Kidney (tissue), 13 donors: ENCODE measurements at regions not wholly inside any gene's neighbourhood (a gene's known extent, or its start where the extent isn't known, plus 50 kb on each side); places are given as distances from the start of the nearest gene placed in this dataset.

Source experiments
- DNase-seq, 5 donors: peaks; one replicate each; pipeline ENCODE4 v3.0.0-alpha.2; 2013 to 2020
- FAIRE-seq: peaks from 2 replicates; lab custom pipeline; 2012; peaks lifted over from hg19 to GRCh38; lab: Jason Lieb, UNC
- H3K27ac ChIP-seq, 2 donors: one replicate each; pipeline ENCODE4 v1.7.0; 2013; ENCODE audit warnings: low read depth in 2 of 2, low read length in 2 of 2, inconsistent platforms in 1 of 2
- H3K27me3 ChIP-seq: one replicate; pipeline ENCODE4 v1.7.1; 2013; ENCODE audit warnings: low read length, inconsistent platforms; ENCODE audit not compliant: control insufficient read depth, insufficient read depth
- H3K36me3 ChIP-seq, 3 donors: one replicate each; pipeline versions ENCODE4 v1.7.0 to v1.7.1; 2013; ENCODE audit warnings: low read length in 3 of 3, control low read depth in 1 of 3, inconsistent platforms in 1 of 3; ENCODE audit not compliant: insufficient read depth in 3 of 3, control insufficient read depth in 2 of 3
- H3K4me1 ChIP-seq, 3 donors: one replicate each; pipeline versions ENCODE4 v1.7.0 to v1.7.1; 2013; ENCODE audit warnings: low read length in 3 of 3, inconsistent platforms in 1 of 3, low read depth in 1 of 3; ENCODE audit not compliant: control insufficient read depth in 2 of 3, insufficient read depth in 2 of 3
- H3K4me3 ChIP-seq, 3 donors: one replicate each; pipeline versions ENCODE4 v1.7.0 to v1.8.1; 2013; ENCODE audit warnings: low read length in 3 of 3, control low read depth in 1 of 3, inconsistent platforms in 1 of 3
- H3K9ac ChIP-seq, 3 donors: one replicate each; pipeline versions ENCODE4 v1.7.0 to v1.7.1; 2013; ENCODE audit warnings: low read length in 3 of 3, control low read depth in 1 of 3, inconsistent platforms in 1 of 3
- H3K9me3 ChIP-seq, 3 donors: one replicate each; pipeline versions ENCODE4 v1.7.0 to v1.7.1; 2013; ENCODE audit warnings: low read length in 3 of 3, control low read depth in 1 of 3, inconsistent platforms in 1 of 3; ENCODE audit not compliant: control insufficient read depth in 2 of 3, insufficient read depth in 1 of 3
- CTCF ChIP-seq: IDR thresholded peaks from 3 replicates; pipeline ENCODE4 v1.5.1; 2012; ENCODE audit warnings: mild to moderate bottlenecking, moderate library complexity, borderline replicate concordance; ENCODE audit not compliant: insufficient read depth; ENCODE audit errors: extremely low read depth
- intact Hi-C: fragments of 100-400 bp; cut with DNase I; formaldehyde crosslinking; loops from one replicate; pipeline ENCODE4 v1.11.1; 2022
- donor health status: control.
- donor health status: control.
- donor health status: control.
- donor health status: control.
- donor health status: control.
- donor health status: DM: yes; HTN: yes; CAD: no.
- donor health status: Normal renal cell carcinoma (clear cell type).

- no peaks in the 10 kb centered on the region for H3K4me1 ChIP-seq
- FAIRE-seq (peak; percentile 76), DNase-seq (no peak)
- no peaks in the 10 kb centered on the region for H3K36me3 ChIP-seq
- no peaks in the 10 kb centered on the region for H3K27me3 ChIP-seq
- H3K4me3 ChIP-seq, result no peak overlapping the region
- TF ChIP-seq CTCF, result no peak
- H3K9ac ChIP-seq, result no peak overlapping the region
- H3K9me3 ChIP-seq, result no peaks in the 10 kb centered on the region
- intact Hi-C loops, result no loop called here
- H3K27ac ChIP-seq, result no peak overlapping the region
Observed at GRCh38 chr4:162586266-162586665, 422.5 kb upstream of the FSTL5 start.

GRCh38 chr4:162582180-162582579, 418.4 kb upstream of the FSTL5 start:
- no peak for DNase-seq
- H3K27ac ChIP-seq, result no peak overlapping the region
- no peak for FAIRE-seq

GRCh38 chr4:162565730-162566129, 401.9 kb upstream of the FSTL5 start:
- Histone ChIP-seq H3K9ac (no peak overlapping the region), H3K27ac (no peak overlapping the region), H3K4me3 (no peak overlapping the region), H3K36me3 (no peaks in the 10 kb centered on the region), H3K9me3 (no peaks in the 10 kb centered on the region), H3K4me1 (no peaks in the 10 kb centered on the region), H3K27me3 (no peaks in the 10 kb centered on the region)
- FAIRE-seq (no peak), DNase-seq (no peak)
- TF ChIP-seq CTCF, result no peak
- intact Hi-C loops, result no loop called here

More at GRCh38 chr4:162582180-162582579, 418.4 kb upstream of the FSTL5 start:
- H3K9me3 ChIP-seq, result no peaks in the 10 kb centered on the region
- H3K4me3 ChIP-seq, result no peak overlapping the region
- no peak for TF ChIP-seq CTCF
- no peak overlapping the region for H3K9ac ChIP-seq
- no peaks in the 10 kb centered on the region for H3K4me1 ChIP-seq
- intact Hi-C loops, result no loop called here
- H3K27me3 ChIP-seq, result no peaks in the 10 kb centered on the region
- H3K36me3 ChIP-seq, result no peaks in the 10 kb centered on the region

GRCh38 chr4:162560073-162560472, 396.3 kb upstream of the FSTL5 start:
- H3K4me1 ChIP-seq, result no peaks in the 10 kb centered on the region
- FAIRE-seq (no peak), DNase-seq (no peak)
- TF ChIP-seq CTCF, result no peak
- no peak overlapping the region for H3K4me3 ChIP-seq
- intact Hi-C loops, result no loop called here
- H3K36me3 ChIP-seq, result no peaks in the 10 kb centered on the region
- no peak overlapping the region for H3K9ac ChIP-seq
- H3K27ac ChIP-seq, result no peak overlapping the region
- no peaks in the 10 kb centered on the region for H3K9me3 ChIP-seq
- no peaks in the 10 kb centered on the region for H3K27me3 ChIP-seq
